ENCODE measurements at regions not wholly inside any gene's neighbourhood (a gene's known extent, or its start where the extent isn't known, plus 50 kb on each side); places are given as distances from the start of the nearest gene placed in this dataset.

- TF ChIP-seq REST (IDR thresholded peaks at IDR 0.05; ENCODE audit: low read depth, low read length) (no peak), USF2 (IDR thresholded peaks at IDR 0.05; ENCODE audit: borderline replicate concordance, low read depth, low read length) (no peak), GABPA (IDR thresholded peaks at IDR 0.05; ENCODE audit: low read depth) (no peak), CHD2 (IDR thresholded peaks at IDR 0.05; ENCODE audit: low read length, partially characterized antibody) (no peak), FOXM1 (IDR thresholded peaks at IDR 0.05; ENCODE audit: low read depth) (no peak), NFIC (IDR thresholded peaks at IDR 0.05; ENCODE audit: borderline replicate concordance) (no peak)
These were observed 228.8 kb upstream of the TBX3 start (continued) for GRCh38 chr12:114912811-114913210.

DNA sequence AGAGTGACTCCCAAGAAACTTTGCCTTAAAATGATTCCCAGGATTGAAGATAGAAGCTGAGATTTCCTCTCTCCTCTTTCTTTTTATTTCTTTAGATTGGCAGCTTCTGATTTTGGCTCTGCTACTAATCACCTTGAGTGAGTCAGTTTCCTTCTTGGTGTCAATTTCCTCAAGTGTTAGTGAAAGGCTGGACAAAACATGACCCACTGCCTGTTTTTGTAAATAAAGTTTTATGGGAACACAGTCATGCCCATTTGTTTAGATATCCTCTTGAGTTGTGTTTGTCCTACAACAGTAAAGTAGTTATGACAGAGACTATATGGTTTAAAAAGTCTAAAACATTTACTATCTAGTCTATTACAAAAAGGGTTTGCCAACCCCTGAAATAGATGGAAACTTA, 227.2 kb upstream of the TBX3 start:
- Histone ChIP-seq H3K79me2 (ENCODE audit: insufficient read depth) (no peaks in the 10 kb centered on the region), H3K4me1 (ENCODE audit: control insufficient read depth in 1 of 2, insufficient read depth in 2 of 2, low read depth in 1 of 2, low read length in 1 of 2) (peaks cover 0 to 4% of the 10 kb centered on the region in 2 experiments; a peak in 1 of 4 replicates), H3K36me3 (replicated peaks in 1 of 2; ENCODE audit: control insufficient read depth in 1 of 2, insufficient read depth in 2 of 2, low read length in 1 of 2) (no peaks in the 10 kb centered on the region), H3K9me3 (no peaks in the 10 kb centered on the region), H4K20me1 (ENCODE audit: insufficient read depth) (no peaks in the 10 kb centered on the region), H3K27ac (ENCODE audit: low read depth in 2 of 2, low read length in 1 of 2) (no peak overlapping the region), H3K4me2 (no peak overlapping the region), H3F3A (replicated peaks; ENCODE audit: insufficient read depth) (no peaks in the 10 kb centered on the region), H3K27me3 (ENCODE audit: insufficient read depth) (no peaks in the 10 kb centered on the region), H3K4me3 (ENCODE audit: low read depth in 2 of 2, low read length in 1 of 2) (no peak overlapping the region), H3K9ac (no peak overlapping the region), H2AFZ (ENCODE audit: low read depth) (no peak overlapping the region), H3K9me2 (no peaks in the 10 kb centered on the region)
- no peak for DNase-seq
- TF ChIP-seq EP300 (IDR thresholded peaks at IDR 0.05; ENCODE audit: borderline replicate concordance in 1 of 2, low read depth in 1 of 2, low read length in 1 of 2) (no peak), CHD2 (IDR thresholded peaks at IDR 0.05; ENCODE audit: low read length, partially characterized antibody) (no peak), RFX5 (IDR thresholded peaks at IDR 0.05; ENCODE audit: low read length) (no peak), FOXJ3 (CRISPR knock-in tag; IDR thresholded peaks at IDR 0.05) (no peak)
- POLR2A ChIA-PET = no interaction called here
- CTCF ChIA-PET = interaction anchor here (1.1 kb wide), 1 partner anchor 9 kb away, joined by 4 read pairs; no protein-coding TSS in a partner anchor

GRCh38 chr12:114904254-114905003, 220.5 kb upstream of the TBX3 start:
- no peak overlapping the region for H3K9ac ChIP-seq
- H3F3A ChIP-seq (replicated peaks; ENCODE audit: insufficient read depth) = no peaks in the 10 kb centered on the region
- no peak overlapping the region for H3K27ac ChIP-seq (ENCODE audit: low read depth in 2 of 2, low read length in 1 of 2)
- 75% methylated on average over 7 of the region's 7 CpGs for WGBS (ENCODE audit: low lambda C conversion rate)
- TF ChIP-seq SIN3A (IDR thresholded peaks at IDR 0.05; ENCODE audit: borderline replicate concordance, low read depth, low read length) = no peak
- no peak for TF ChIP-seq RFX5 (IDR thresholded peaks at IDR 0.05; ENCODE audit: low read length)
- TF ChIP-seq RAD21 (IDR thresholded peaks at IDR 0.05; ENCODE audit: low read length) = no peak
- TF ChIP-seq FOSL2 (IDR thresholded peaks at IDR 0.05; ENCODE audit: borderline replicate concordance, low read depth) = peak; percentile 40; the same call in 1 of the 2 replicates
- no peak overlapping the region for H3K4me2 ChIP-seq
- H3K36me3 ChIP-seq (replicated peaks in 1 of 2; ENCODE audit: control insufficient read depth in 1 of 2, insufficient read depth in 2 of 2, low read length in 1 of 2) = no peaks in the 10 kb centered on the region
- no peaks in the 10 kb centered on the region for H3K9me3 ChIP-seq
- no peak overlapping the region for H3K4me3 ChIP-seq (ENCODE audit: low read depth in 2 of 2, low read length in 1 of 2)
- POLR2A ChIA-PET = no interaction called here
- CTCF ChIA-PET = no interaction called here
- no peaks in the 10 kb centered on the region for H3K79me2 ChIP-seq (ENCODE audit: insufficient read depth)
- DNase-seq = no peak
- H3K4me1 ChIP-seq (ENCODE audit: control insufficient read depth in 1 of 2, insufficient read depth in 2 of 2, low read depth in 1 of 2, low read length in 1 of 2) = no peaks in the 10 kb centered on the region; a peak in 1 of 4 replicates
- no peaks in the 10 kb centered on the region for H4K20me1 ChIP-seq (ENCODE audit: insufficient read depth)
- no peaks in the 10 kb centered on the region for H3K9me2 ChIP-seq
- no peak overlapping the region for H2AFZ ChIP-seq (ENCODE audit: low read depth)
- no peaks in the 10 kb centered on the region for H3K27me3 ChIP-seq (ENCODE audit: insufficient read depth)

Measured in SK-N-SH (cell line).